SK-N-SH treated with all-trans-retinoic acid at 6 μM for 48 hours (cell line): ENCODE measurements at regions not wholly inside any gene's neighbourhood (a gene's known extent, or its start where the extent isn't known, plus 50 kb on each side); places are given as distances from the start of the nearest gene placed in this dataset.

Source experiments
- ATAC-seq: fragments of 200-7000 bp; cut with Tn5 transposase; 3 replicates; pipeline ENCODE4 v1.9.1; 2020; ENCODE audit warnings: mild to moderate bottlenecking, moderate library complexity
- ARNTL ChIP-seq: fragments of 450-650 bp; formaldehyde crosslinking; IDR thresholded peaks from 2 replicates; pipeline ENCODE4 v1.5.0; 2020; ENCODE audit warnings: low read depth, mild to moderate bottlenecking, moderate library complexity, borderline replicate concordance
- BACH2 ChIP-seq: fragments of 250-450 bp; sonication (Bioruptor Pico); IDR thresholded peaks from 2 replicates; pipeline ENCODE4 v1.9.0; 2021; ENCODE audit warnings: mild to moderate bottlenecking, borderline replicate concordance
- CREB5 ChIP-seq: fragments of 250-450 bp; sonication (Bioruptor Pico); IDR thresholded peaks from 2 replicates; pipeline ENCODE4 v1.5.1; 2020; ENCODE audit warnings: low read depth, mild to moderate bottlenecking, moderate library complexity
- CSDC2 ChIP-seq: fragments of 250-450 bp; sonication (Bioruptor Pico); IDR thresholded peaks from 2 replicates; pipeline ENCODE4 v1.5.0; 2020; ENCODE audit warnings: mild to moderate bottlenecking, moderate library complexity
- CSRNP3 ChIP-seq: fragments of 250-450 bp; sonication (Bioruptor Pico); IDR thresholded peaks from 2 replicates; pipeline ENCODE4 v1.5.1; 2021; ENCODE audit warnings: mild to moderate bottlenecking, moderate library complexity
- ESRRG ChIP-seq: fragments of 250-450 bp; sonication (Bioruptor Pico); IDR thresholded peaks from 2 replicates; pipeline ENCODE4 v1.6.1; 2021; ENCODE audit warnings: mild to moderate bottlenecking
- GLIS3 ChIP-seq: fragments of 250-450 bp; sonication (Bioruptor Pico); IDR thresholded peaks from 2 replicates; pipeline ENCODE4 v1.5.0; 2020; ENCODE audit warnings: mild to moderate bottlenecking, moderate library complexity
- ISL1 ChIP-seq: fragments of 250-450 bp; sonication (Bioruptor Pico); IDR thresholded peaks from 2 replicates; pipeline ENCODE4 v2.1.2; 2022; ENCODE audit warnings: mild to moderate bottlenecking, moderate library complexity
- OSR1 ChIP-seq: fragments of 250-450 bp; sonication (Bioruptor Pico); IDR thresholded peaks from 2 replicates; pipeline ENCODE4 v1.8.0; 2022; ENCODE audit warnings: moderate library complexity, mild to moderate bottlenecking, inconsistent platforms
- POU6F1 ChIP-seq: fragments of 250-450 bp; sonication (Bioruptor Pico); IDR thresholded peaks from 2 replicates; pipeline ENCODE4 v1.8.0; 2021; ENCODE audit warnings: low read depth, mild to moderate bottlenecking, moderate library complexity, borderline replicate concordance
- PPARA ChIP-seq: fragments of 250-450 bp; sonication (Bioruptor Pico); IDR thresholded peaks from 2 replicates; pipeline ENCODE4 v1.5.0; 2020; ENCODE audit warnings: mild to moderate bottlenecking, borderline replicate concordance
- RARB ChIP-seq: fragments of 250-450 bp; sonication (Bioruptor Pico); IDR thresholded peaks from 2 replicates; pipeline ENCODE4 v1.8.0; 2021; ENCODE audit warnings: mild to moderate bottlenecking, moderate library complexity
- SNAI2 ChIP-seq: fragments of 250-450 bp; sonication (Bioruptor Pico); IDR thresholded peaks from 2 replicates; pipeline ENCODE4 v1.5.0; 2020; ENCODE audit warnings: mild to moderate bottlenecking, moderate library complexity
- TCF4 ChIP-seq: fragments of 250-450 bp; sonication (Bioruptor Pico); IDR thresholded peaks from 2 replicates; pipeline ENCODE4 v1.8.0; 2021; ENCODE audit warnings: mild to moderate bottlenecking, moderate library complexity, borderline replicate concordance
- TOX ChIP-seq: fragments of 250-450 bp; sonication (Bioruptor Pico); IDR thresholded peaks from 2 replicates; pipeline ENCODE4 v1.8.0; 2021; ENCODE audit warnings: mild to moderate bottlenecking, moderate library complexity, borderline replicate concordance
- TSHZ2 ChIP-seq: fragments of 250-450 bp; sonication (Bioruptor Pico); IDR thresholded peaks from 2 replicates; pipeline ENCODE4 v1.5.0; 2020; ENCODE audit warnings: mild to moderate bottlenecking, moderate library complexity
- ZC3H10 ChIP-seq: fragments of 250-450 bp; sonication (Bioruptor Pico); IDR thresholded peaks from 2 replicates; pipeline ENCODE4 v1.5.1; 2021; ENCODE audit warnings: mild to moderate bottlenecking, moderate library complexity
- ZFP3 ChIP-seq: fragments of 250-450 bp; sonication (Bioruptor Pico); IDR thresholded peaks from 2 replicates; pipeline ENCODE4 v1.5.0; 2020; ENCODE audit warnings: mild to moderate bottlenecking, moderate library complexity
- ZFP30 ChIP-seq: fragments of 450-650 bp; formaldehyde crosslinking; IDR thresholded peaks from 2 replicates; pipeline ENCODE4 v1.5.0; 2022; ENCODE audit warnings: mild to moderate bottlenecking, moderate library complexity
- ZNF565 ChIP-seq: fragments of 450-650 bp; formaldehyde crosslinking; conservative IDR thresholded peaks from 2 replicates; pipeline ENCODE4 v1.5.0; 2020; ENCODE audit warnings: low read depth, mild to moderate bottlenecking, moderate library complexity
- ZNF70 ChIP-seq: fragments of 450-650 bp; formaldehyde crosslinking; IDR thresholded peaks from 2 replicates; pipeline ENCODE4 v1.5.0; 2020; ENCODE audit warnings: mild to moderate bottlenecking, moderate library complexity
- ZNF8 ChIP-seq: fragments of 450-650 bp; formaldehyde crosslinking; IDR thresholded peaks from 2 replicates; pipeline ENCODE4 v1.5.0; 2020; ENCODE audit warnings: mild to moderate bottlenecking, moderate library complexity

GRCh38 chr4:95732061-95732460 is 107.8 kb upstream of the PDHA2 start (continued):
- TF ChIP-seq TSHZ2 (CRISPR knock-in tag): peak; percentile 97
- peak; percentile 87 for TF ChIP-seq CREB5
- no peak for TF ChIP-seq ARNTL
- TF ChIP-seq ZNF565 (CRISPR knock-in tag): peak; percentile 57; the same call in 1 of the 2 replicates

- TF ChIP-seq ZFP3 (CRISPR knock-in tag): no peak
- TF ChIP-seq CSDC2 (CRISPR knock-in tag): no peak
- no peak for TF ChIP-seq ZC3H10
- TF ChIP-seq RARB: no peak
- no peak for TF ChIP-seq ARNTL
- TF ChIP-seq TOX (CRISPR knock-in tag): no peak
- TF ChIP-seq ESRRG (CRISPR knock-in tag): no peak
- ATAC-seq: no peak
These were observed 110.3 kb upstream of the PDHA2 start for GRCh38 chr4:95729596-95729995.

- no peak for TF ChIP-seq GLIS3
- TF ChIP-seq ZFP30: no peak
- no peak for TF ChIP-seq OSR1 (CRISPR knock-in tag)
- no peak for TF ChIP-seq ZC3H10
- TF ChIP-seq SNAI2 (CRISPR knock-in tag): no peak
- no peak for TF ChIP-seq RARB
- no peak for TF ChIP-seq BACH2 (CRISPR knock-in tag)
- TF ChIP-seq ZNF8: no peak
- no peak for TF ChIP-seq ZNF70 (CRISPR knock-in tag)
- no peak for TF ChIP-seq POU6F1 (CRISPR knock-in tag)
- TF ChIP-seq PPARA: no peak
- TF ChIP-seq ZNF565 (CRISPR knock-in tag): no peak
- TF ChIP-seq TSHZ2 (CRISPR knock-in tag): no peak
- no peak for TF ChIP-seq TCF4 (CRISPR knock-in tag)
- no peak for TF ChIP-seq ISL1 (CRISPR knock-in tag)
- TF ChIP-seq ARNTL: no peak
- TF ChIP-seq ESRRG (CRISPR knock-in tag): no peak
- no peak for TF ChIP-seq CSDC2 (CRISPR knock-in tag)
- TF ChIP-seq CSRNP3 (CRISPR knock-in tag): no peak
- no peak for TF ChIP-seq CREB5
- ATAC-seq: no peak
These were observed 111.7 kb upstream of the PDHA2 start for GRCh38 chr4:95728145-95728544.
